ENCODE measurements at regions not wholly inside any gene's neighbourhood (a gene's known extent, or its start where the extent isn't known, plus 50 kb on each side); places are given as distances from the start of the nearest gene placed in this dataset.

DNA sequence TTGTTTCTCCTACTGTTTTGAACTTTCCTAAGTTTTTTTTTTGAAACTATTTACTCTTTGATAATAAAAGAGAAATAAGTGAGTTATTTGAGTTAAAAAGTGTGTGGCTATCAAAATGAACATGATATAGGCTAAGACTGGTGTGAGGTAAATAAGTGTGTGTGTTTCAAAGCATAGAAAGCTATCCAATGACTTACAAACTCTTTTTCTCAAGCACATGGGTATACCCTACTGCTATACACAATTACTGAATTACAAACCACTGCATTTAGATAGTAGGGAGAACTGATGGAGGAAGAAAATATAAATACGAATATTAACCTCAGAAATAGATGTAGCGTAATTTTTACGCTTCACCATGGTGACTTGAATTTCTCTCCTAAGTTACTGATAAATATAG is 305.8 kb upstream of the ANXA10 start:
- no peak for DNase-seq (ENCODE audit: low read depth)
- H3K4me3 ChIP-seq (ENCODE audit: control insufficient read depth, low read depth, low read length) = no peak overlapping the region
- TF ChIP-seq, protein P1, sequence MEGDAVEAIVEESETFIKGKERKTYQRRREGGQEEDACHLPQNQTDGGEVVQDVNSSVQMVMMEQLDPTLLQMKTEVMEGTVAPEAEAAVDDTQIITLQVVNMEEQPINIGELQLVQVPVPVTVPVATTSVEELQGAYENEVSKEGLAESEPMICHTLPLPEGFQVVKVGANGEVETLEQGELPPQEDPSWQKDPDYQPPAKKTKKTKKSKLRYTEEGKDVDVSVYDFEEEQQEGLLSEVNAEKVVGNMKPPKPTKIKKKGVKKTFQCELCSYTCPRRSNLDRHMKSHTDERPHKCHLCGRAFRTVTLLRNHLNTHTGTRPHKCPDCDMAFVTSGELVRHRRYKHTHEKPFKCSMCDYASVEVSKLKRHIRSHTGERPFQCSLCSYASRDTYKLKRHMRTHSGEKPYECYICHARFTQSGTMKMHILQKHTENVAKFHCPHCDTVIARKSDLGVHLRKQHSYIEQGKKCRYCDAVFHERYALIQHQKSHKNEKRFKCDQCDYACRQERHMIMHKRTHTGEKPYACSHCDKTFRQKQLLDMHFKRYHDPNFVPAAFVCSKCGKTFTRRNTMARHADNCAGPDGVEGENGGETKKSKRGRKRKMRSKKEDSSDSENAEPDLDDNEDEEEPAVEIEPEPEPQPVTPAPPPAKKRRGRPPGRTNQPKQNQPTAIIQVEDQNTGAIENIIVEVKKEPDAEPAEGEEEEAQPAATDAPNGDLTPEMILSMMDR (IDR thresholded peaks at IDR 0.05; ENCODE audit: control insufficient read depth, insufficient read depth, low read depth, low read length, missing control alignments) = no peak

DNA sequence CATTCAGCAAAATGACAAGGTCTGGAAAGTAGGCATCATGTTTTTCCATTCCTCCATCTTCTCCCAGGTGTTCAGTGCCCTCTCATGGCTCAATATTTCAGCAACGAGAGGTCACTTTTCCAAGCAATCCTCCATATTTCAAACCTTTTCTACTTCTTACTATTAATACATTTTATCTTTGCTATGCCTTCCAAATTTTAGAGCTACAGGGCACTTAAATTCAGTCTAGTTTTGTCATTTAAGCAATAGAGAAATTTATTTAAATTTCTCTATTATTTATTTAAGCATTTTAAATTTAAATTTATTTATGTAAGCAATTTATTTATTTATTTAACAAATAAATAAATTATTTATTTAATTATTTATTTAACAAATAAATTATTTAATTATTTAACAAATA is 305.1 kb upstream of the ANXA10 start:
- no peak overlapping the region for H3K4me3 ChIP-seq (ENCODE audit: control insufficient read depth, low read depth, low read length)
- no peak for DNase-seq (ENCODE audit: low read depth)
- TF ChIP-seq, protein P1 (IDR thresholded peaks at IDR 0.05; ENCODE audit: control insufficient read depth, insufficient read depth, low read depth, low read length, missing control alignments) = no peak

GRCh38 chr4:167802463-167803212 is 289.7 kb upstream of the ANXA10 start:
- H3K4me3 ChIP-seq (ENCODE audit: control insufficient read depth, low read depth, low read length) = no peak overlapping the region
- TF ChIP-seq, protein P1 (IDR thresholded peaks at IDR 0.05; ENCODE audit: control insufficient read depth, insufficient read depth, low read depth, low read length, missing control alignments) = no peak
- no peak for DNase-seq (ENCODE audit: low read depth)

DNA sequence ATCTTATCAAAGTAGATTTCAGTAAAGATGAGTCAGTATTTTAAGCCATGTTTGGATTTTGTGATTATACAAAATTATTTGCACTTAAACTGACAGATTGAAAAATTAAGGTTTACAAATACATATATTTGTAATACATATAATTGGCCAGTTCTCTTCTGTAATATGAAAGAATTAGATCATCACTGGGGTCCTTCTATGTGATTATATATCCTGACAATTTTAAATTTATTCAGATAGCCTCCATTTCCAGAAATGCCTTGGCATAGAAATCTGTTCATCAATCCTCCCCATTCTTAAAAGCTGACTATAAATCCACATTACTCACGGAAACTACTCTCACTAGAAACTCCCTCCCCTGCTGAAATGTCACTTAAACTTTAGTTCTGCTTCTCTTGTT is 280.4 kb upstream of the ANXA10 start:
- H3K4me3 ChIP-seq (ENCODE audit: control insufficient read depth, low read depth, low read length) = no peak overlapping the region
- TF ChIP-seq, protein P1 (IDR thresholded peaks at IDR 0.05; ENCODE audit: control insufficient read depth, insufficient read depth, low read depth, low read length, missing control alignments) = no peak
- DNase-seq (ENCODE audit: low read depth) = no peak

DNA sequence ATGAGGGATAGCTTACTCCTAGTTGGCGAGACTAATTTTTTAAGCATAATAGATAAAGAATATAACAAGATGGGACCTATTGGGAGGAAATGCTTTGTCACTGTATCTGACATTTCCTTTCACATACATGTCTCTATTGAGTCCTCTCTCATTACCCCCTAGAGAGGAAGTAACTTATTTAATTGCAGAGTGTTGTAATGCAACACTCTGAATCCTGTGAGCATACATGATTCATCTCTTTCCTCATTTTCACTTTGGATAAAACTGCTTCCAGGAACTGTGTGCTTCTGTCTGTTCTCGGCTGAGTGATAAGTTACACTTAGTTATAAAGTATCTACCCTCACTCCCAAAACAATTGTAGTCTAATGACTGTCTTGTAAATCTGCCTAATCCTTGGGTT is 266.1 kb upstream of the ANXA10 start:
- DNase-seq (ENCODE audit: low read depth) = no peak
- TF ChIP-seq, protein P1 (IDR thresholded peaks at IDR 0.05; ENCODE audit: control insufficient read depth, insufficient read depth, low read depth, low read length, missing control alignments) = no peak
- H3K4me3 ChIP-seq (ENCODE audit: control insufficient read depth, low read depth, low read length) = no peak overlapping the region

GRCh38 chr4:167831855-167832254 is 260.5 kb upstream of the ANXA10 start:
- no peak for DNase-seq (ENCODE audit: low read depth)
- TF ChIP-seq, protein P1 (IDR thresholded peaks at IDR 0.05; ENCODE audit: control insufficient read depth, insufficient read depth, low read depth, low read length, missing control alignments) = no peak
- no peak overlapping the region for H3K4me3 ChIP-seq (ENCODE audit: control insufficient read depth, low read depth, low read length)
